HCT116 (cell line): ENCODE measurements at regions not wholly inside any gene's neighbourhood (a gene's known extent, or its start where the extent isn't known, plus 50 kb on each side); places are given as distances from the start of the nearest gene placed in this dataset.

Experiments used
- ATAC-seq: fragments of 200-7000 bp; cut with Tn5 transposase; 2 replicates; pipeline ENCODE4 v1.9.1; 2020; ENCODE audit warnings: mild to moderate bottlenecking, moderate library complexity
- BruUV-seq: library from RNA; stranded (reverse); fragments of 400-500 nt; replicated peaks from 2 replicates; lab custom pipeline; 2021; lab: Mats Ljungman, UMichigan
- CTCF ChIA-PET: fragments of 300-600 bp; sonication (Branson Sonifier 250); formaldehyde crosslinking; loops from one replicate; lab custom pipeline; 2021; ENCODE audit warnings: antibody characterized with exemption; lab: Charles Lee
- POLR2A ChIA-PET: fragments of 300-600, 350-600 bp; sonication (Branson Sonifier 250); formaldehyde crosslinking; loops from one replicate; lab custom pipeline; 2021; ENCODE audit warnings: antibody characterized with exemption; lab: Charles Lee
- RAD21 ChIA-PET, 2 experiments: fragments of 300-600 bp; sonication (Branson Sonifier 250); formaldehyde crosslinking; loops; one replicate each; lab custom pipeline; 2023; ENCODE audit warnings: low total read pairs in 2 of 2; ENCODE audit not compliant: uncharacterized antibody in 2 of 2, unreplicated experiment in 2 of 2, low non-redundant PET in 1 of 2; lab: Charles Lee
- DNase-seq: peaks from one replicate; pipeline ENCODE4 v3.0.0-alpha.2; 2010; ENCODE audit warnings: low read depth, low spot score
- H2AFZ ChIP-seq: fragments of 200-600 bp; shearing (Covaris generic), sonication (generic); 2 replicates; pipeline ENCODE4 v1.6.1; 2017; ENCODE audit warnings: low read depth, mixed run types, mixed read lengths, antibody characterized with exemption, low read length; ENCODE audit not compliant: poor library complexity, severe bottlenecking
- H3K27ac ChIP-seq: 2 replicates; pipeline ENCODE4 v1.5.1; 2012; ENCODE audit warnings: low read depth, low read length
- H3K27me3 ChIP-seq: fragments of 200-600 bp; sonication (generic); 2 replicates; pipeline ENCODE4 v1.6.1; 2016; ENCODE audit warnings: mixed run types, low read length, mixed read lengths; ENCODE audit not compliant: insufficient read depth
- H3K36me3 ChIP-seq, 2 experiments: fragments of 200-500 bp in 1 of 2; fragments of 200-600 bp in 1 of 2; sonication (Bioruptor generic) in 1 of 2; sonication (generic) in 1 of 2; 2 replicates each; pipeline versions ENCODE4 v1.5.1 to v1.6.1; 2014 to 2016; ENCODE audit warnings: low read length in 2 of 2, inconsistent platforms in 1 of 2, mixed read lengths in 1 of 2, mixed run types in 1 of 2; ENCODE audit not compliant: insufficient read depth in 2 of 2, control insufficient read depth in 1 of 2
- H3K4me1 ChIP-seq, 2 experiments: fragments of 200-600 bp in 1 of 2; sonication (generic) in 1 of 2; 2 replicates each; pipeline versions ENCODE4 v1.5.1 to v1.6.1; 2012 to 2017; ENCODE audit warnings: low read length in 2 of 2, inconsistent platforms in 1 of 2, mild to moderate bottlenecking in 1 of 2, mixed read lengths in 1 of 2, mixed run types in 1 of 2, moderate library complexity in 1 of 2; ENCODE audit not compliant: insufficient read depth in 2 of 2, control insufficient read depth in 1 of 2
- H3K4me2 ChIP-seq: fragments of 200-600 bp; sonication (generic); 2 replicates; pipeline ENCODE4 v1.6.1; 2017; ENCODE audit warnings: mixed run types, low read length, mixed read lengths
- H3K4me3 ChIP-seq, 2 experiments: fragments of 200-600 bp in 1 of 2; sonication (generic) in 1 of 2; replicated peaks in 1 of 2; 2 replicates each; pipeline ENCODE4 v1.5.1; 2011 to 2016; ENCODE audit warnings: low read length in 2 of 2, control low read depth in 1 of 2, low read depth in 1 of 2, mild to moderate bottlenecking in 1 of 2, mixed read lengths in 1 of 2, mixed run types in 1 of 2
- H3K79me2 ChIP-seq: fragments of 200-600 bp; sonication (generic); 2 replicates; pipeline ENCODE4 v1.6.1; 2017; ENCODE audit warnings: mild to moderate bottlenecking, mixed run types, low read length, moderate library complexity, mixed read lengths; ENCODE audit not compliant: insufficient read depth
- H3K9ac ChIP-seq: fragments of 200-600 bp; sonication (generic); 2 replicates; pipeline ENCODE4 v1.6.1; 2016; ENCODE audit warnings: low read length, mixed read lengths
- H3K9me2 ChIP-seq: fragments of 200-600 bp; sonication (generic), shearing (Covaris generic); 2 replicates; pipeline ENCODE4 v1.6.1; 2017; ENCODE audit warnings: mixed run types, mild to moderate bottlenecking, moderate library complexity; ENCODE audit not compliant: insufficient read depth
- H3K9me3 ChIP-seq, 2 experiments: fragments of 200-500 bp in 1 of 2; fragments of 200-600 bp in 1 of 2; sonication (Bioruptor generic) in 1 of 2; sonication (generic) in 1 of 2; 2 replicates each; pipeline ENCODE4 v1.6.1; 2014 to 2017; ENCODE audit warnings: low read length in 2 of 2, mixed read lengths in 2 of 2, inconsistent platforms in 1 of 2, low read depth in 1 of 2, mild to moderate bottlenecking in 1 of 2, mixed run types in 1 of 2, moderate library complexity in 1 of 2; ENCODE audit not compliant: control insufficient read depth in 1 of 2, insufficient read depth in 1 of 2
- H4K20me1 ChIP-seq: fragments of 200-600 bp; sonication (generic), shearing (Covaris generic); 2 replicates; pipeline ENCODE4 v1.6.1; 2017; ENCODE audit warnings: mixed run types, mild to moderate bottlenecking, moderate library complexity; ENCODE audit not compliant: insufficient read depth
- EGR1 ChIP-seq: IDR thresholded peaks from 2 replicates; pipeline ENCODE4 v1.6.1; 2012; ENCODE audit warnings: low read depth
- ELF1 ChIP-seq: IDR thresholded peaks from 2 replicates; pipeline ENCODE4 v1.6.1; 2012; ENCODE audit warnings: low read depth, borderline replicate concordance
- EZH2 ChIP-seq: fragments of 200-600 bp; sonication (generic); IDR thresholded peaks from 2 replicates; pipeline ENCODE4 v1.6.1; 2017; ENCODE audit warnings: antibody characterized with exemption, mixed run types
- FOSL1 ChIP-seq: IDR thresholded peaks from 2 replicates; pipeline ENCODE4 v1.6.1; 2012; ENCODE audit warnings: low read depth
- JUND ChIP-seq: IDR thresholded peaks from 2 replicates; pipeline ENCODE4 v1.6.1; 2012
- POLR2A ChIP-seq: IDR thresholded peaks from 2 replicates; pipeline ENCODE4 v1.7.0; 2011; ENCODE audit warnings: borderline replicate concordance; ENCODE audit not compliant: insufficient read depth, insufficient read length; ENCODE audit errors: extremely low read depth
- POLR2AphosphoS5 ChIP-seq: IDR thresholded peaks from 2 replicates; pipeline ENCODE4 v1.6.1; 2011; ENCODE audit warnings: mild to moderate bottlenecking, low read depth, low read length, moderate library complexity
- RAD21 ChIP-seq: IDR thresholded peaks from 2 replicates; pipeline ENCODE4 v1.6.1; 2012; ENCODE audit warnings: low read depth, mild to moderate bottlenecking
- SRF ChIP-seq: IDR thresholded peaks from 2 replicates; pipeline ENCODE4 v1.6.1; 2012; ENCODE audit warnings: low read depth
- TCF7L2 ChIP-seq: IDR thresholded peaks from 2 replicates; pipeline ENCODE4 v1.7.0; 2011; ENCODE audit warnings: borderline replicate concordance, inconsistent platforms; ENCODE audit not compliant: insufficient read depth, insufficient read length; ENCODE audit errors: extremely low read depth
- ZFX ChIP-seq: fragments of 450-650 bp; IDR thresholded peaks from 2 replicates; pipeline ENCODE4 v1.6.1; 2017
- intact Hi-C: fragments of 100-400 bp; cut with micrococcal nuclease; formaldehyde crosslinking; loops from 2 replicates; pipeline ENCODE4 v1.10.0; 2022
- TF ChIP-seq, protein P1 (sequence below): IDR thresholded peaks from 2 replicates; pipeline ENCODE4 v1.6.1; 2012
- TF ChIP-seq, protein P2 (sequence below), 3 experiments: fragments of 200-600 bp in 1 of 3; sonication (generic) in 1 of 3; IDR thresholded peaks in 2 of 3; conservative IDR thresholded peaks in 1 of 3; 2 replicates each; pipeline ENCODE4 v1.5.1; 2012 to 2017; ENCODE audit warnings: low read depth in 2 of 3, low read length in 2 of 3, antibody characterized with exemption in 1 of 3, borderline replicate concordance in 1 of 3, control low read depth in 1 of 3, mild to moderate bottlenecking in 1 of 3, mixed read lengths in 1 of 3, mixed run types in 1 of 3, moderate library complexity in 1 of 3; ENCODE audit not compliant: insufficient read depth in 1 of 3
- TF ChIP-seq, protein P3 (sequence below): IDR thresholded peaks from 2 replicates; pipeline ENCODE4 v1.6.1; 2011; ENCODE audit warnings: mild to moderate bottlenecking, low read length, moderate library complexity; ENCODE audit not compliant: insufficient replicate concordance; ENCODE audit errors: extremely low read depth
- TF ChIP-seq, protein P4 (sequence below): IDR thresholded peaks from 2 replicates; pipeline ENCODE4 v1.6.1; 2012

DNA sequence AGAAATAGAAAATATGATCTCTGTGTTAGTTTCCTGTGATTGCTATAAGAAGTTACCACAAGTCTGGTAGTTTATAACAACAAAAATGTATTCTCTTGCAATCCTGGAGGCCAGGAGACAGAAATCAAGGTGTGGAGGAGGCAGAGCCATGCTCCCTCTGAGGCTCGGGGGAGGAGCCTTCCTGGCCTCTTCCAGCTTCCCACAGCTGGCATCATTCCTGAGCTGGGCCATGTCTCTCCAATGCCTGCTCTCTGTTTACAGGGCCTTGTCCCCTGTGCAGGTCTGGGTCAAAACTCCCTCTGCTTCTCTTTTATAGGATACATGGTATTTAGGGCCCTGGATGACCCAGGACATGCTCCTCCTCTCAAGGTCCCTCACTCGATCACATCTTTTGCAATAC is 81.3 kb upstream of the RET start:
- no peaks in the 10 kb centered on the region for H3K4me1 ChIP-seq
- no peaks in the 10 kb centered on the region for H3K9me3 ChIP-seq
- H3K4me3 ChIP-seq: no peak overlapping the region
- POLR2A ChIA-PET: no interaction called here
- BruUV-seq: no TSS peak
- H3K79me2 ChIP-seq: no peaks in the 10 kb centered on the region
- TF ChIP-seq ZFX: no peak
- TF ChIP-seq, protein P1, sequence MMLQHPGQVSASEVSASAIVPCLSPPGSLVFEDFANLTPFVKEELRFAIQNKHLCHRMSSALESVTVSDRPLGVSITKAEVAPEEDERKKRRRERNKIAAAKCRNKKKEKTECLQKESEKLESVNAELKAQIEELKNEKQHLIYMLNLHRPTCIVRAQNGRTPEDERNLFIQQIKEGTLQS: no peak
- TF ChIP-seq FOSL1: no peak
- TF ChIP-seq TCF7L2: no peak
- TF ChIP-seq RAD21: no peak
- no peak for TF ChIP-seq ELF1
- no peak for TF ChIP-seq JUND
- TF ChIP-seq POLR2AphosphoS5: no peak
- TF ChIP-seq, protein P2, sequence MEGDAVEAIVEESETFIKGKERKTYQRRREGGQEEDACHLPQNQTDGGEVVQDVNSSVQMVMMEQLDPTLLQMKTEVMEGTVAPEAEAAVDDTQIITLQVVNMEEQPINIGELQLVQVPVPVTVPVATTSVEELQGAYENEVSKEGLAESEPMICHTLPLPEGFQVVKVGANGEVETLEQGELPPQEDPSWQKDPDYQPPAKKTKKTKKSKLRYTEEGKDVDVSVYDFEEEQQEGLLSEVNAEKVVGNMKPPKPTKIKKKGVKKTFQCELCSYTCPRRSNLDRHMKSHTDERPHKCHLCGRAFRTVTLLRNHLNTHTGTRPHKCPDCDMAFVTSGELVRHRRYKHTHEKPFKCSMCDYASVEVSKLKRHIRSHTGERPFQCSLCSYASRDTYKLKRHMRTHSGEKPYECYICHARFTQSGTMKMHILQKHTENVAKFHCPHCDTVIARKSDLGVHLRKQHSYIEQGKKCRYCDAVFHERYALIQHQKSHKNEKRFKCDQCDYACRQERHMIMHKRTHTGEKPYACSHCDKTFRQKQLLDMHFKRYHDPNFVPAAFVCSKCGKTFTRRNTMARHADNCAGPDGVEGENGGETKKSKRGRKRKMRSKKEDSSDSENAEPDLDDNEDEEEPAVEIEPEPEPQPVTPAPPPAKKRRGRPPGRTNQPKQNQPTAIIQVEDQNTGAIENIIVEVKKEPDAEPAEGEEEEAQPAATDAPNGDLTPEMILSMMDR (IDR thresholded peaks at IDR 0.05 in 2 of 3, conservative IDR thresholded peaks at IDR 0.05 in 1 of 3; ENCODE audit: borderline replicate concordance in 1 of 3, insufficient read depth in 1 of 3, low read depth in 2 of 3, low read length in 2 of 3): no peak
- no peak for TF ChIP-seq POLR2A
- TF ChIP-seq, protein P3, sequence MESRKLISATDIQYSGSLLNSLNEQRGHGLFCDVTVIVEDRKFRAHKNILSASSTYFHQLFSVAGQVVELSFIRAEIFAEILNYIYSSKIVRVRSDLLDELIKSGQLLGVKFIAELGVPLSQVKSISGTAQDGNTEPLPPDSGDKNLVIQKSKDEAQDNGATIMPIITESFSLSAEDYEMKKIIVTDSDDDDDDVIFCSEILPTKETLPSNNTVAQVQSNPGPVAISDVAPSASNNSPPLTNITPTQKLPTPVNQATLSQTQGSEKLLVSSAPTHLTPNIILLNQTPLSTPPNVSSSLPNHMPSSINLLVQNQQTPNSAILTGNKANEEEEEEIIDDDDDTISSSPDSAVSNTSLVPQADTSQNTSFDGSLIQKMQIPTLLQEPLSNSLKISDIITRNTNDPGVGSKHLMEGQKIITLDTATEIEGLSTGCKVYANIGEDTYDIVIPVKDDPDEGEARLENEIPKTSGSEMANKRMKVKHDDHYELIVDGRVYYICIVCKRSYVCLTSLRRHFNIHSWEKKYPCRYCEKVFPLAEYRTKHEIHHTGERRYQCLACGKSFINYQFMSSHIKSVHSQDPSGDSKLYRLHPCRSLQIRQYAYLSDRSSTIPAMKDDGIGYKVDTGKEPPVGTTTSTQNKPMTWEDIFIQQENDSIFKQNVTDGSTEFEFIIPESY: no peak
- TF ChIP-seq EGR1: no peak
- no peak for TF ChIP-seq SRF
- TF ChIP-seq, protein P4, sequence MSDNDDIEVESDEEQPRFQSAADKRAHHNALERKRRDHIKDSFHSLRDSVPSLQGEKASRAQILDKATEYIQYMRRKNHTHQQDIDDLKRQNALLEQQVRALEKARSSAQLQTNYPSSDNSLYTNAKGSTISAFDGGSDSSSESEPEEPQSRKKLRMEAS: no peak
- no peak for TF ChIP-seq EZH2
- H3K9ac ChIP-seq: no peak overlapping the region
- no peak for DNase-seq
- intact Hi-C loops: no loop called here
- H3K9me2 ChIP-seq: no peaks in the 10 kb centered on the region
- H3K27ac ChIP-seq: no peak overlapping the region
- H3K27me3 ChIP-seq: no peaks in the 10 kb centered on the region
- no peak overlapping the region for H2AFZ ChIP-seq
- no peaks in the 10 kb centered on the region for H4K20me1 ChIP-seq
- RAD21 ChIA-PET: no interaction called here
- no peak for ATAC-seq
- H3K4me2 ChIP-seq: no peak overlapping the region
- no peaks in the 10 kb centered on the region for H3K36me3 ChIP-seq
- CTCF ChIA-PET: no interaction called here
